Astrocyte of the cerebellum (primary cell): ENCODE measurements at regions not wholly inside any gene's neighbourhood (a gene's known extent, or its start where the extent isn't known, plus 50 kb on each side); places are given as distances from the start of the nearest gene placed in this dataset.

Source experiments
- DNase-seq: peaks from one replicate; pipeline ENCODE4 v3.0.0-alpha.2; 2011; ENCODE audit warnings: low read depth
- H3K4me3 ChIP-seq: 2 replicates; pipeline ENCODE4 v1.5.1; 2011; ENCODE audit warnings: mild to moderate bottlenecking, low read depth, low read length, moderate library complexity
- in situ Hi-C: cut with HindIII; loops from 2 replicates; pipeline ENCODE4 v1.10.0; 2017; ENCODE audit warnings: low sequenced_read_pairs
- TF ChIP-seq, protein P1 (sequence below): IDR thresholded peaks from 2 replicates; pipeline ENCODE4 v1.5.1; 2012; ENCODE audit warnings: low read length, low read depth, moderate library complexity, mild to moderate bottlenecking; ENCODE audit errors: missing control alignments

DNA sequence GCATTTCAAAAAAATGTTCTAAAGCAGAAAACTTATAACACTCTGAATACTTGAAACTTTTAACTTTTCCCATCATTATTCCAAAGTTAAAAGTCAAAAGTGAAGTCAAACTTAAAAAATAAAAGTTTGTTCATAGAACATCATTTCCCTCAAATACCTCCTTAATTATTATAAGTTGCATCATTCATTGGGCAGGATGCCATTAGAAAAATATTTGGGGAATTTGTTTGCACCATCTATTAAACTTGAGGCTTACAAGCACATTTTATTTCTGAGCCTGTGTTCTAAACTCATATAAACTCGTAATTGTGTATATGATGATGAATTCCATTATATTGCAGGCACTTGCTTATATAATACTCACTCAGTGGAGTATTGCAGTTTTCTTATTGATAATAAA is 588.0 kb upstream of the NRXN1 start:
- in situ Hi-C loops = no loop called here
- TF ChIP-seq, protein P1, sequence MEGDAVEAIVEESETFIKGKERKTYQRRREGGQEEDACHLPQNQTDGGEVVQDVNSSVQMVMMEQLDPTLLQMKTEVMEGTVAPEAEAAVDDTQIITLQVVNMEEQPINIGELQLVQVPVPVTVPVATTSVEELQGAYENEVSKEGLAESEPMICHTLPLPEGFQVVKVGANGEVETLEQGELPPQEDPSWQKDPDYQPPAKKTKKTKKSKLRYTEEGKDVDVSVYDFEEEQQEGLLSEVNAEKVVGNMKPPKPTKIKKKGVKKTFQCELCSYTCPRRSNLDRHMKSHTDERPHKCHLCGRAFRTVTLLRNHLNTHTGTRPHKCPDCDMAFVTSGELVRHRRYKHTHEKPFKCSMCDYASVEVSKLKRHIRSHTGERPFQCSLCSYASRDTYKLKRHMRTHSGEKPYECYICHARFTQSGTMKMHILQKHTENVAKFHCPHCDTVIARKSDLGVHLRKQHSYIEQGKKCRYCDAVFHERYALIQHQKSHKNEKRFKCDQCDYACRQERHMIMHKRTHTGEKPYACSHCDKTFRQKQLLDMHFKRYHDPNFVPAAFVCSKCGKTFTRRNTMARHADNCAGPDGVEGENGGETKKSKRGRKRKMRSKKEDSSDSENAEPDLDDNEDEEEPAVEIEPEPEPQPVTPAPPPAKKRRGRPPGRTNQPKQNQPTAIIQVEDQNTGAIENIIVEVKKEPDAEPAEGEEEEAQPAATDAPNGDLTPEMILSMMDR = no peak
- H3K4me3 ChIP-seq = no peak overlapping the region
- DNase-seq = no peak

- DNase-seq = no peak
- H3K4me3 ChIP-seq = no peak overlapping the region
- TF ChIP-seq, protein P1 = no peak
- in situ Hi-C loops = no loop called here
Observed at GRCh38 chr2:51612387-51612786, 580.5 kb upstream of the NRXN1 start.

- no peak for DNase-seq
- TF ChIP-seq, protein P1 = no peak
- H3K4me3 ChIP-seq = no peak overlapping the region
- in situ Hi-C loops = no loop called here
Observed at GRCh38 chr2:51601706-51602105, 569.8 kb upstream of the NRXN1 start.

DNA sequence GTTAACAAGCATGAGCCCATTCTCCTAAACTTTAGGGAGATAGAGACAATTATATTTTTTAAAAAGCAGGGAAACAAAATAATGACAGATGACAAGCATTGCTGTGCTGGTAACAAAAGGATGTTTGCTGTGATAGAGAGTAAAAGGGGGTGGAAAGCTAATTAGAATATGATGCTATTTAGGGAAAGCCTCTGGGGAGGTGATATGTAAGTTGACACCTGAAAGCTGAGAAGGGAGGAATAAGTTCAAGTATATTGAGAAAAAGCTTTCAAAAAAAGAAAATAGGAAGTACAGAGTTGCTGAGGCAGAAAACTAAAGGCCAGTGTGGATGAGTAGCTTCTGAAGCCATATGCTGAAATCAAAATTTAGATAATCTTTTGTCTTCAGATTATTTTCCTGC is 565.2 kb upstream of the NRXN1 start:
- DNase-seq = no peak
- in situ Hi-C loops = no loop called here
- TF ChIP-seq, protein P1 = no peak
- no peak overlapping the region for H3K4me3 ChIP-seq

DNA sequence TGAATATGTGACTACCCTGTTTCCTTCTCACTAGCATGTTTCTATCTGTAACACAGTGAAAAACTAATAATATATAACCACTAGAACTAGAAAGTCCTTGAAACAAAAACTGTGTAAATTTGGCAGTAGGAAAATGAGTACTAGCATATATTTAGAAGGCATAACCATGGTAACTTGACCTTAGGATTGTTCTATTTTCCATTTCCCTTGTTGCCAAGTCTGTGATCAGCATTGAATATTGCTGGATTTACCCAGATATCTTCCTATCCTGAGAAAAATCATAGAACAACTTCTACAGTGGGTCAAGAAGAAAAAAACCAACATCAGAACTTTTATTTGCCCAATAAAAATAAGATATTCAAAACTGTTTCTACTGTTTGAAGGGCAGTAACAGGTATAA is 563.9 kb upstream of the NRXN1 start:
- no peak for DNase-seq
- in situ Hi-C loops = no loop called here
- TF ChIP-seq, protein P1 = no peak

DNA sequence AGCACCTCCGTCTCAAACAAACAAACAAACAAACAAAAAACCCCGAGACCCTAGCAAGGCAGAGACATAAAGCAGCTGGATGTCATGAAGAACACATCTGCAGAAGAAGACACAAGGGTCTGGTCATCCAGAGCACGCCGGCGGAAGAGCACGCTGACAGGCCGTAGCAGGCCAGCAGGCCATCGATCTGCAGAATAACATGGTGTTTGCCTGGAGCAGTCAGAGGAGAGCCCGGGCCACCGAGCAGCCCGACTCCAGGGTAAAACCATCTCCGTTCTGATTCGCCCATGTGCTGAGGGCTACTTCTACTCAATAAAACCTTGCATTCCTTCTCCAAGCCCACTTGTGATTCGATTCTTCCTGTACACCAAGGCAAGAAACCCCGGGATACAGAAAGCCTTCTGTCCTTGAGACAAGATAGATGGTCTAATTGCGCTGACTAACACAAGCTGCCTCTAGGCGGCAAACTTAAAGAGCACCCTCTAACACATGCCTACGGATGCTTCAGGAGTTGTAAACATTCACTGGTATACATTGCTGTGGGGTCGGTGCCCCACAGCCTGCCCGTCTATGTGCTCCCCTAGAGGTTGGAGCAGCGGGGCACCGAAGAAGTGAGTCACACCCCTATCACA is 549.8 kb upstream of the NRXN1 start:
- TF ChIP-seq, protein P1 = no peak
- no peak for DNase-seq
- H3K4me3 ChIP-seq = no peak overlapping the region
- in situ Hi-C loops = no loop called here

More for the DNA sequence above, 563.9 kb upstream of the NRXN1 start:
- H3K4me3 ChIP-seq = no peak overlapping the region
